KG1 (cell line): ENCODE measurements at regions not wholly inside any gene's neighbourhood (a gene's known extent, or its start where the extent isn't known, plus 50 kb on each side); places are given as distances from the start of the nearest gene placed in this dataset.

ENCODE experiments used
- DNase-seq: peaks from one replicate; lab custom pipeline; 2025; lab: John Stamatoyannopoulos, UW

DNA sequence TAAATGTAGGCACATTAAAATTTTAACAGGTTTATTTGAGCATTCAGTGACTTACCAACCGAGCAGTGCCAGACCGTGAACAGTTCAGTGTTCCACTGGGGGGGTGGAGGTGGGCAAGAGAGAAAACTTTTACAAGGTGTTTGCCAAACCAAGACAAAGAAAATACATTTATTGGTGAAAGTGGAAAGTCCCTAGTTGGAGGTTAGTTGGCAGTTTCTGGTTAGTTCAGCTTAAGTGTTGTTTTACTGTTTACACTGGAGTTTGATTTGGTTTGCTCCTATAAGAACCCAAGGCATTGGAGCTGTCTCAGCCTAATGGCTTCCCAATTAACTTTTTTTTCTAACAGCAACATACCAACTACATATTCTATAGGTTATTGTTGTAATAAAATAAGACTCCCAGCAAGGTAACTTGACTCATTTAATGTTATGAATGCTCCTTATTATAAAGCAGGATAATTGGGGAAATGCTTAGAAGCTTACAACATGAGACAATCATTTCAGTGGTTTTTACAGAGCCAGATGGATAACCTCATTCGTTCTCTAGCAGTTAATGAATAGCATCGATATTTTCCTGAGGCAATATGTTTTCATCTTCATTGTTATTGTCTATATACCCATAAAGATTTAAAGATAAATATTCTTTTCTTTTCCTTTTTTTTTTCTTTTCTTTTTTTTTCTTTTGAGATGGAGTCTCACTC is 115.8 kb downstream of the ETNK1 start:
- DNase-seq, result no peak

- DNase-seq, result no peak
Measured at GRCh38 chr12:22743700-22744099, 118.7 kb downstream of the ETNK1 start.

GRCh38 chr12:22744197-22744596 is 119.2 kb downstream of the ETNK1 start:
- DNase-seq, result no peak

DNA sequence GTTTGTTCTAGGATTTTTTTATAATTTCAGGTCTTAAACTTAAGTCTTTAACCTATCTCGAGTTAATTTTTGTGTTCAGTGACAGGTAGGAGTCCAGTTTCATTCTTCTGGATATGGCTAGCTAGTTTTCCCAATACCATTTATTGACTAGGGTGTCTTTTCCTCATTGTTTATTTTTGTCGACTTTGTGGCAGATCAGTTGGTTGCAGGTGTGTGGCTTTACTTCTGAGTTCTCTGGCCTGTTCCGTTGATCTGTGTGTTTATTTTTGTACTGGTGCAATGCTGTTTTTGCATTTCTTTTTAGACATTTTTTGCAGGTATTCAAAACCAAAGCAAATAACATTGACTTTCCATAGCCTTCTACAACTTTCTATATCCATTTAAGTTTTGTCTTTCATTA is 121.7 kb downstream of the ETNK1 start:
- DNase-seq, result no peak

GRCh38 chr12:22755629-22756028 is 130.7 kb downstream of the ETNK1 start:
- DNase-seq, result no peak

DNA sequence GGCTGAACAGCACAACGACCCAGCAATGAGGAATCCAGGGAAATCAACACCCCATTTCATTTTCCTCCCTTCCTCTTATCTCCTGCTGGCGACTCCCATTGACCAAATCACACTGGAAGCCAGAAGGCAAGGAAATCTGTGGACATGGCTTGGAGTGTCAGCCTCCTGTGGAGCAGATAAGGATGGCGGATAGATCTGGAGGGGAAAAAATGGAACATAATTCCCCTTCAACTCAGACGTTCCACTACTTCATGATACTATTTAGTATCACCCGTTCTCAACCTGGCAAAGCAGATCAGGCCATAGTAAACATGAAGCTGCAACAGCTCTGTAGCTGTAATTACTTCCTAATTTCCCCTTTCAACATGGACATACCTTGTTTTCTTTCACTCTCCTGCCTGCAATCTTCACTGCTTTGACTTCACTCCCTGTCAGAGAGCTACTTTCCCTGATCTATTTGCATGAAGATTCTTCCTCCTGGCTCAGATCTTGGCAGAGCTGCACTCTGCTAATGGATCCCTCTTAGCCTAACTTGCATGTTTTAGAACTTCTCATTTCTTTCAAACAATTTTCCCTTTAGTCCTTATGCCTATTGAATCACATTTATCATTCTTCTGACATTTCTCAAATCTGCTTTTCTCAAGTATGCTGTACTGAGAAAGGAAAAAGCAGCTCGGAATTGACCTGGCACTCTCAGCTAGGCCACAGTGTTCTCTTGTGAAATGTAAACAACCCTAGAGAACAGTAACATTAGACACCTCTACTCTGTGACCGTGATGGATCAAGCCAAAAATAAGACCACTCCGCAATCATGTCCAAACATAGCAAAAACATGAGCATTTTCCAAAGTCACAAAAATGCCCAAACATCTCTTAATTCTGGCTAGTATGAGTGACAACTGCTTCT is 135.1 kb downstream of the ETNK1 start:
- no peak for DNase-seq

- DNase-seq, result no peak
Measured at GRCh38 chr12:22765421-22766130, 140.6 kb downstream of the ETNK1 start.

GRCh38 chr12:22766911-22767420 is 142.0 kb downstream of the ETNK1 start:
- no peak for DNase-seq

DNA sequence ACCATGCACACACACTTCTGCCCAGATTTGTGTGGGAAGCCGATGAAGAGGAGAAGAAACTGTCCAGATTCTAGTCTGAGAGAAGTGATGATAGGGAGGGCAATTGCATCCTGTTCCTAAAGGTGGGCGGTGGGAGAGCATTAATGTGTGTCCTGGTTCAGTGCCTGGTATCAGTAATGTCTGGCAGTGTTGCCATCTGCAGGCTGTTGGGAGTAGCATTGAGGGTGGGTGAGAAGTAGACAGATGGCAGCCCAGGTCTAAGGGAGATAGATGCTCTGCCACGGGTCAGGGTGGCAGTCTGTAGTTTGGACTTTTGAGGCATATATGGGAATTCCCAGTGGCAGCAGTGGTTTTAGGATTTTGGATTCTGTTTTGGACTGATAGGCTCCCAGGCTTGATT is 156.4 kb downstream of the ETNK1 start:
- no peak for DNase-seq

GRCh38 chr12:22787557-22787956 is 162.6 kb downstream of the ETNK1 start:
- no peak for DNase-seq

GRCh38 chr12:22788913-22789312 is 163.9 kb downstream of the ETNK1 start:
- DNase-seq, result no peak

DNA sequence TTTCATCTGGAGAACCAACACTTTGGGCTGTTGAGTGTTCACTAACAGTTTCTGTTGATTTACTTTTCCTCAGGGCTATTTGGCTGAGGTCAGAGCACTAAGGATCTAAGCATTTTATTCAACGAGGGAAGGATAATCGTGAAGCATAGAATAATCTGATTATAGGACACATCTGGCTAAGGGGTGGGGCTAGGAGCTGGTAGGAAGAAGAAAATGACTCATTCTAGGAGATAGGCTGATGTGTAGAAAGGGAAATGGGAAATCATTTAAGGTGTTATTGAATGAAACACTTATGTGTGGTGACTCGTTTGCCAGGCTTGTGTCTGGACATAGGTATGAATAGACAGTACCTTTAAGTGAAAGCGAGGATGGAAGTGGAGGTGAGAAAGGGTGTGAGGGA is 167.2 kb downstream of the ETNK1 start:
- no peak for DNase-seq

- no peak for DNase-seq
Measured at GRCh38 chr12:22794017-22794416, 169.0 kb downstream of the ETNK1 start.

DNA sequence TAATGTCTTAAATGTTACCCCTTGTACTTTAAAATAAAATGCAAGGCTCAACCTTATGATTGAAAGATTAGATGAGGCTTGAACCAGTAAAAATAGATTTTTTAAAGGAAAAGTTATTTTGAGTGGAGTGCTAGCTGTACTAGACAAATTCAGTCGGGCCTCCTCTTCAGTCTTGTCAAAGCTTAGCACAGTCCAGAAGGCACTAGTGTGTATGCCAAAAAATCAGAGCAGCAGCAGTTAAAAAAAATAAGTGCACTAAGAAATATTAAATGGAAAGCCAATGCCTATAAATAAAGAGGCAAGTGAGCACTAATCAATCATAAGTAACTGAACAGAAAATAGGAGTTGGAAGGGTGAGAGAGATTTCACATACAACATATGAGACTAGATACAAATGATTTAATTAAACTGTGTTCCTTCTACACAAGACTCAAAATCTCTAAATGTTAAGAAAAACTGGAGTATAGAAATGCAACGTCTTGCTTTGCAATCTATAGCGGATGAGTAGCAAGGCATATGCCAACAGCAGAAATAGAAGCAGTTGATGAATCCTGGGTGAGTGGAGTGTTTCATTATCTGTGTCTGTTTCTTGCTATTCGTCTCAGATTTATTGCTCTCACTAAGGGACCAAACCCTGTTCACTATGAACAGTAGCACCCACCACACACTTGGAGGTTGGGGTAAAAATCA is 172.1 kb downstream of the ETNK1 start:
- DNase-seq, result no peak

- no peak for DNase-seq
Measured at GRCh38 chr12:22797701-22798100, 172.7 kb downstream of the ETNK1 start.

GRCh38 chr12:22798116-22798515 is 173.1 kb downstream of the ETNK1 start:
- no peak for DNase-seq

DNA sequence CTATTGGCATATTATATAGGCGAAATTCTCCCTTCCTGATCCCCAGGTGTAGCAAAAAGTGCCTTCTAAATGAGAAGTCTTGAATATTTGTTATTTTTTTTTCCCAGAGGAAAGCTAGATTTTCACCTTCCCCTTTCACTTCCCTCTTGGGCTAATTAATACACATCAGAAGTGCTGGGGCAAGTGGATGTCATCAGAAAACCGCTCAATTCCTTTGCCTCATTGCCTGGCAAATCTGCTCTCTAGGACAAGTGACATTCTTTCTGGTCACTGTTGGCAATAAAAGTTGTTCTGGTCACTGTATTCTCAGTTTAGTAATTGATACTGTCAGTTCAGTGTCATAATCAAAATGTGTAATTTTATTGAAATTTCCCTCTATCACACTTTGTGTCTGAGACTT is 174.5 kb downstream of the ETNK1 start:
- no peak for DNase-seq

- no peak for DNase-seq
Measured at GRCh38 chr12:22800332-22800731, 175.4 kb downstream of the ETNK1 start.

- no peak for DNase-seq
Measured at GRCh38 chr12:22802883-22803630, 178.1 kb downstream of the ETNK1 start.

DNA sequence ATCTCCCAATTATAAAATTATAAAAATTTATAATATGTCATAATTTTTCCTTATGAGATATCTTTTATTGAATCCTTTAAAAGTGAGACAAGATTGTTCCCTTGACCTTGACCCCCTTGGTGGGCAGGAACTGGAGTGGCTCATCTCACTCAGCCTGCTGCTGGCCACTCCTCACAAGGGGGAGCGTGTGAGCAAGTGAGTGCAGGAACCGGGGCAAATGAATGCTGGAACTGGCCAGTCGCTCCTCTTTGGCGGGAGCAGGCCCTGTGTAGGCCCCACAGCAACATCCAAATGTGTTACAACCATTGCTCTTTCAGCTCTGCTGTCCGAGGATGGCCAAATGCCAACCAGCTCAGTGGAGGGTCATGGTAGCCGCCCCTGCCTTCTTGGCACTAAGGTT is 178.8 kb downstream of the ETNK1 start:
- DNase-seq, result no peak

DNA sequence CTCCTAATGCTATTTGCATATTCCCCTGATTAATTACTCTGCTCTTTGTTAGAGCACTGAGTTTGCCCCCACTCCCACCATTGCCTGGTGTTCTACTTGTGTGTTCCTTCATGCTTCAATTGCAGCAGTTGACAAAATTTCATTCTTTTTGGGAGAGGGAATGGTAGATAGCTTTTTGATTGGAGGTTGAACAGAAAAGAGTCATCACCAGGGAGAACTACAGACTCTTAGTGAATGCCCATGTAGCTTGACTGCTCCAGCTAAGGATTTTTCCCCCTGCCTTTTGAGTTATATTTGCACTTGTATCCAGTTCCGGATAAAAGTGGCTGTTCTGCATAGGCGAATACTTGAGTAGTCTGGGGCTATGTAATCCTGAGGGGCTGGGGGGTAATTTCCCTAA is 183.9 kb downstream of the ETNK1 start:
- no peak for DNase-seq
